Islet precursor cell (in vitro differentiated cells): ENCODE measurements at regions not wholly inside any gene's neighbourhood (a gene's known extent, or its start where the extent isn't known, plus 50 kb on each side); places are given as distances from the start of the nearest gene placed in this dataset.

Source experiments
- DNase-seq: peaks from one replicate; pipeline ENCODE4 v3.0.0-alpha.2; 2018

- DNase-seq, result no peak
These were observed 72.4 kb upstream of the HAAO start for GRCh38 chr2:42864641-42865280.

- no peak for DNase-seq
These were observed 71.8 kb upstream of the HAAO start for GRCh38 chr2:42864222-42864621.

- no peak for DNase-seq
These were observed 71.4 kb upstream of the HAAO start for GRCh38 chr2:42863751-42864150.

- no peak for DNase-seq
These were observed 70.9 kb upstream of the HAAO start for GRCh38 chr2:42863320-42863719.

- DNase-seq, result no peak
These were observed 70.3 kb upstream of the HAAO start for GRCh38 chr2:42862669-42863185.

- DNase-seq, result no peak
These were observed 68.9 kb upstream of the HAAO start for GRCh38 chr2:42861321-42861720.

GRCh38 chr2:42860319-42861094 lies 68.1 kb upstream of the HAAO start:
- DNase-seq, result no peak

- no peak for DNase-seq
These were observed 67.4 kb upstream of the HAAO start for GRCh38 chr2:42859791-42860190.

- peak; percentile 84 for DNase-seq
These were observed 66.7 kb upstream of the HAAO start for GRCh38 chr2:42859006-42859552.

GRCh38 chr2:42858140-42859005 lies 66.0 kb upstream of the HAAO start:
- DNase-seq, result no peak

- peak; percentile 81 for DNase-seq
These were observed 64.7 kb upstream of the HAAO start for GRCh38 chr2:42856891-42857632.

GRCh38 chr2:42856106-42856860 lies 63.9 kb upstream of the HAAO start:
- no peak for DNase-seq

- DNase-seq, result no peak
These were observed 63.0 kb upstream of the HAAO start for GRCh38 chr2:42855221-42855970.

- no peak for DNase-seq
These were observed 61.9 kb upstream of the HAAO start for GRCh38 chr2:42854207-42854818.

- no peak for DNase-seq
These were observed 61.3 kb upstream of the HAAO start for GRCh38 chr2:42853549-42854206.

GRCh38 chr2:42852798-42853197 lies 60.4 kb upstream of the HAAO start:
- no peak for DNase-seq

- no peak for DNase-seq
These were observed 59.4 kb upstream of the HAAO start for GRCh38 chr2:42851740-42852250.

GRCh38 chr2:42851186-42851585 lies 58.8 kb upstream of the HAAO start:
- DNase-seq, result no peak

- no peak for DNase-seq
These were observed 57.8 kb upstream of the HAAO start for GRCh38 chr2:42850016-42850805.
